ENCODE measurements at regions not wholly inside any gene's neighbourhood (a gene's known extent, or its start where the extent isn't known, plus 50 kb on each side); places are given as distances from the start of the nearest gene placed in this dataset.
"Not testable (repeated sequence)": the region's sequence is repeated elsewhere in the genome, so short reads cannot be mapped to it uniquely, and the experiment has no call there.

DNA sequence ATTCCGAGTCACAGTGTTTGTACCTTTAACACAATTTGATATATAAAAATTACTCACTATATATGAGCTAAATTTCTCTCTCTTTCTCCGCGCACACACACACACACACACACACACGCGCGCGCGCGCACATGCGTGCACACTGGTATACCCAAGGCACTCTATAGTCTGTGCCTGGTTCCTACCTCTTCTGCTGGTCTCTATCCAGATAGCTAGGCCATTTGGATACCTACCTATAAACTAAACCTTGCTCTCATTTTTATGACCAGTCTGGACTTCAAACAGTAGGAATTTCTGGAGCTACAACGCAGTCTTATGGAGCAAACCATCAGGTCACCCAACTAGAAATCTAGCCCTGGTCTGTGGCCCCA is 97.1 kb upstream of the MAGI3 start:
- H3K27me3 Mint-ChIP-seq (ENCODE audit: low read depth): no peaks in the 10 kb centered on the region
- TF ChIP-seq CTCF (IDR thresholded peaks at IDR 0.05; ENCODE audit: unreplicated experiment in 3 of 3): no peak
- H3K36me3 Mint-ChIP-seq (ENCODE audit: low read depth): no peaks in the 10 kb centered on the region
- no peak overlapping the region for H3K27ac Mint-ChIP-seq
- H3K9me3 Mint-ChIP-seq: peaks cover 2% of the 10 kb centered on the region
- H3K4me1 Mint-ChIP-seq: no peaks in the 10 kb centered on the region
- H3K4me3 Mint-ChIP-seq: no peak overlapping the region

- Mint-ChIP-seq H3K27me3 (ENCODE audit: low read depth) (no peaks in the 10 kb centered on the region), H3K4me3 (no peak overlapping the region), H3K4me1 (no peaks in the 10 kb centered on the region), H3K9me3 (peaks cover 2% of the 10 kb centered on the region), H3K36me3 (ENCODE audit: low read depth) (no peaks in the 10 kb centered on the region), H3K27ac (no peak overlapping the region)
- no peak for TF ChIP-seq CTCF (IDR thresholded peaks at IDR 0.05; ENCODE audit: unreplicated experiment in 3 of 3)
These were observed 92.6 kb upstream of the MAGI3 start for GRCh38 chr1:113297749-113298148.

DNA sequence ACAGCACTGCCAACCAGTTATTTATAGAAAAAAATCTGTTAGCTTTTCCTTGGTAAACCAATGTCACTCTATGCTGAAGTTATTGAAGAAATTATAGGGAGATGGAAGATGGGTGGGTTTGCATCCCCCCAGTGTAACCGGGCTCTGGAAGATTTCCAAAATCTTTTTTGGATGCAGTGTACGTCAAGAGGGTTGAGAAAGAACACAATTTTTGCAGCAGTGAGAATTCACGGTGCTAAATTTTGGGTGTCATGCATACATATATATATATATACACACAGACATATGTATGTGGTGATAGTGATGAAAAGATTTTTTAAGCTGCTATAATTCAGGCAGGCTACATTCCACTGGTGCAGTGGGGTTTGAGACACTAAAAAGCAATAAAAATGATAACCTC is 91.4 kb upstream of the MAGI3 start:
- Mint-ChIP-seq H3K9me3 (no peaks in the 10 kb centered on the region), H3K4me1 (peaks cover 6% of the 10 kb centered on the region), H3K27me3 (ENCODE audit: low read depth) (no peaks in the 10 kb centered on the region), H3K36me3 (ENCODE audit: low read depth) (no peaks in the 10 kb centered on the region), H3K4me3 (no peak overlapping the region), H3K27ac (no peak overlapping the region)
- no peak for TF ChIP-seq CTCF (IDR thresholded peaks at IDR 0.05; ENCODE audit: unreplicated experiment in 3 of 3)

DNA sequence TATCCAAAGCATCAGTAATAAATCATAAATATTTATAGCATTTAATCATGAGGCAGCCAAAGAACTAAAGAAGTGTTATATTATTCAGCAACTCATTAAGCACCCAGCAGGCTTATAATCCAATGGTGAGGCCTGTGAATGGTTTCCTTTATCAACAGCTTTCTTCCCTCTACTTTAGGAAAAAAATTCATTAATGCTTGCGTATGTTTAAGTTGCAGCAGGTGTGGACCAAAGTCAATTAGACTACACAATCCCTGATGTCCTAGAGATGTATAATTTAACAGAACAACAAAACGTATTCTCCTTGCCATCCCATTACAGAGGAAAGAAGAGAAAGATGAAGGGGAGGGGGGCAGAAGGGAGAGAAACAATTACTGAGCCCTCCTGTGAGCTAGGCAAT is 87.7 kb upstream of the MAGI3 start:
- Mint-ChIP-seq H3K36me3 (ENCODE audit: low read depth) (no peaks in the 10 kb centered on the region), H3K9me3 (no peaks in the 10 kb centered on the region), H3K4me3 (no peak overlapping the region), H3K27me3 (ENCODE audit: low read depth) (no peaks in the 10 kb centered on the region), H3K4me1 (peaks cover 6% of the 10 kb centered on the region), H3K27ac (no peak overlapping the region)
- no peak for TF ChIP-seq CTCF (IDR thresholded peaks at IDR 0.05; ENCODE audit: unreplicated experiment in 3 of 3)

DNA sequence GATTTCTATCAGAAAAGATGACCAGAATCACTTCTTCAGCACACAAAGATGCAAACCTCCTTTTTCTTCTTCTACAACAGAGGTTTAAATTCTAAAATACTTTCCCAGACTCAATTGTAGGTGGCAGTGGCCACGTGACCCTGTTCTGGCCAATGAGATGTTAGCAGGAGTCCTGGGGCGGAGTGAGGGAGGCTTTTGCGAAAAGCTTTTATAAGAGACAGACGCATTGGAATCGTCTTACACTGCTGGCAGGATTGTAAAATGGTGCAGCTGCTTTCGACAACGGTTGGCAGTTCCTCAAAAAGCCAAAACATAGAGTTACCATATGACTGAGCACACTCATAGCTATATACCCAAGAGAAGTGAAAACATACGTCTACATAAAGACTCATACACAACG is 87.0 kb upstream of the MAGI3 start:
- Mint-ChIP-seq H3K36me3 (ENCODE audit: low read depth) (no peaks in the 10 kb centered on the region), H3K27ac (no peak overlapping the region), H3K4me3 (no peak overlapping the region), H3K27me3 (ENCODE audit: low read depth) (no peaks in the 10 kb centered on the region), H3K4me1 (peaks cover 6% of the 10 kb centered on the region), H3K9me3 (no peaks in the 10 kb centered on the region)
- TF ChIP-seq CTCF (IDR thresholded peaks at IDR 0.05; ENCODE audit: unreplicated experiment in 3 of 3): no peak

DNA sequence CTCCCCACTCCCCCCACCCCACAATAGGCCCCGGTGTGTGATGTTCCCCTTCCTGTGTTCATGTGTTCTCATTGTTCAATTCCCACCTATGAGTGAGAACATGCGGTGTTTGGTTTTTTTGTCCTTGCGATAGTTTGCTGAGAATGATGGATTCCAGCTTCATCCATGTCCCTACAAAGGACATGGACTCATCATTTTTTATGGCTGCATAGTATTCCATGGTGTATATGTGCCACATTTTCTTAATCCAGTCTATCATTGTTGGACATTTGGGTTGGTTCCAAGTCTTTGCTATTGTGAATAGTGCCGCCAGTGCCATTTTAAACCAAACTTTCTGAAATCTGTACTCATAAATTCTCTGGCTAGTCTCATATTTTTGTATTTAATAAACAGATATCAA is 85.3 kb upstream of the MAGI3 start:
- H3K36me3 Mint-ChIP-seq (ENCODE audit: low read depth); H3K4me3 Mint-ChIP-seq; H3K4me1 Mint-ChIP-seq; H3K27ac Mint-ChIP-seq; H3K9me3 Mint-ChIP-seq; H3K27me3 Mint-ChIP-seq (ENCODE audit: low read depth): not testable (repeated sequence)

All from nephron (organoid).